Bronchial epithelial cell (primary cell): ENCODE measurements at regions not wholly inside any gene's neighbourhood (a gene's known extent, or its start where the extent isn't known, plus 50 kb on each side); places are given as distances from the start of the nearest gene placed in this dataset.

ENCODE experiments used
- DNase-seq: peaks from one replicate; pipeline ENCODE4 v3.0.0-alpha.2; 2010; ENCODE audit warnings: low read depth
- FAIRE-seq: peaks from 2 replicates; lab custom pipeline; 2011; peaks lifted over from hg19 to GRCh38; lab: Jason Lieb, UNC
- H3K27me3 ChIP-seq: 2 replicates; pipeline ENCODE4 v1.5.1; 2011; ENCODE audit warnings: low read length; ENCODE audit not compliant: control insufficient read depth, insufficient read depth
- H3K36me3 ChIP-seq: 2 replicates; pipeline ENCODE4 v1.5.1; 2011; ENCODE audit warnings: low read length; ENCODE audit not compliant: control insufficient read depth, insufficient read depth
- H3K4me3 ChIP-seq: 2 replicates; pipeline ENCODE4 v1.5.1; 2011; ENCODE audit warnings: mild to moderate bottlenecking, low read depth, low read length, control low read depth
- TF ChIP-seq, protein P1 (sequence below): IDR thresholded peaks from 2 replicates; pipeline ENCODE4 v1.5.1; 2011; ENCODE audit warnings: mild to moderate bottlenecking, moderate library complexity, low read length, control low read depth, inconsistent platforms; ENCODE audit not compliant: insufficient read depth, severe bottlenecking

DNA sequence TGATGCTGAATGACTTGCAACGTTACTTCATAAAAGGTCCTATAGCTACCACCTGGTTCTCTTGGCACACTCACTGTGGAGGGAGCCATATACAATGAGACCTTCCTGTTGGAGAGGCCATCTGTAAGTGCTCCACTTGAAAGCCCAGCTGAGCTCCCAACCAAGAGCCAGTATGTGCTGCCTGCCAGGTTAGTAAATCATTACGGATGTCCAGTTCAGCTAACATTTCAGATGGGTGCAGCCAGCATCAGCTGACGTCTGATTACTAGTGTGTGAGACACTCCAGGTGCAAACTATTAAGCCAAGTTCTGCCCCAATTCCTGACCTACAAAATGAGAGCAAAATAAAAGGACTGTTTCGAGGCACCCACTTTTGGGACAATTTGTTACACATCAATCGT lies 274.4 kb upstream of the ROBO2 start:
- Histone ChIP-seq H3K36me3 (no peaks in the 10 kb centered on the region), H3K4me3 (no peak overlapping the region), H3K27me3 (no peaks in the 10 kb centered on the region)
- TF ChIP-seq, protein P1, sequence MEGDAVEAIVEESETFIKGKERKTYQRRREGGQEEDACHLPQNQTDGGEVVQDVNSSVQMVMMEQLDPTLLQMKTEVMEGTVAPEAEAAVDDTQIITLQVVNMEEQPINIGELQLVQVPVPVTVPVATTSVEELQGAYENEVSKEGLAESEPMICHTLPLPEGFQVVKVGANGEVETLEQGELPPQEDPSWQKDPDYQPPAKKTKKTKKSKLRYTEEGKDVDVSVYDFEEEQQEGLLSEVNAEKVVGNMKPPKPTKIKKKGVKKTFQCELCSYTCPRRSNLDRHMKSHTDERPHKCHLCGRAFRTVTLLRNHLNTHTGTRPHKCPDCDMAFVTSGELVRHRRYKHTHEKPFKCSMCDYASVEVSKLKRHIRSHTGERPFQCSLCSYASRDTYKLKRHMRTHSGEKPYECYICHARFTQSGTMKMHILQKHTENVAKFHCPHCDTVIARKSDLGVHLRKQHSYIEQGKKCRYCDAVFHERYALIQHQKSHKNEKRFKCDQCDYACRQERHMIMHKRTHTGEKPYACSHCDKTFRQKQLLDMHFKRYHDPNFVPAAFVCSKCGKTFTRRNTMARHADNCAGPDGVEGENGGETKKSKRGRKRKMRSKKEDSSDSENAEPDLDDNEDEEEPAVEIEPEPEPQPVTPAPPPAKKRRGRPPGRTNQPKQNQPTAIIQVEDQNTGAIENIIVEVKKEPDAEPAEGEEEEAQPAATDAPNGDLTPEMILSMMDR, result no peak
- DNase-seq, result no peak
- FAIRE-seq, result no peak

DNA sequence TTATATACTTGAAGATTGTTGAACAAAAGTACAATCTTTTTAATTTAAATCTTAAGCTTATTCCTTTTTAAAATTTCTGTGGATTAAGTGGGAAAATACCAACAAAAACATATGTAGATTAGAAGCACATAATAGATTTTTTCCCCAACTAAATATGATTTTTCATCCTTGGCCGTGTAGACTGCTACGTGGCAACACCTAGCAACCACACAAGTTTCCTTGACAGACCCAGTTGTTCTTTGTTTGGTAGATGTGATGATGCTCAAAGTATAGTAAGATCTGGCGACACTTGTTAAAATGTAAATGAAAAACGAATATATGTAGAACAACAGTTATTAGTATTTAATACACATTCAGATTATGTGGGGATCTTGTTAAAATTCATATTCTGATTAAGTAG lies 271.0 kb upstream of the ROBO2 start:
- DNase-seq (no peak), FAIRE-seq (no peak)
- H3K4me3 ChIP-seq, result no peak overlapping the region
- TF ChIP-seq, protein P1, result no peak
- no peaks in the 10 kb centered on the region for H3K36me3 ChIP-seq
- H3K27me3 ChIP-seq, result no peaks in the 10 kb centered on the region

DNA sequence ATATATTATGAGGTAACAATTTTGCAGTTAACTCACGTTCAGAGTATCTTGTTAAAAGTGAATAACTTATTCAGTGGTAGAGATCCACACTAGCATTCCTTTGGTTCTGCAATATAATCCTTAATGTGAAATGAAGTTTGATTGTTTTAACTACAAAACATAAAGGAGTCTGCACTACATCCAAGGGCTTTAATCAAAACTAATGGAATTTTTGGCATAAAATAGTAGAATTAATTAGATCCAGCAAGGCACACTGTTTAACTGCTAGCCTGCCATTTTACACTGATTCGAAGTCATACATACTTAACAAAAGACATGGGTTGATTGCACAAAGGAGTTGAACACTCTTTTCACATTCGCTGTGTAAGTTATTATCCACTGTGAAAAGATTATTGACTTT lies 263.0 kb upstream of the ROBO2 start:
- no peak for DNase-seq
- no peaks in the 10 kb centered on the region for H3K36me3 ChIP-seq
- TF ChIP-seq, protein P1, result no peak
- no peak for FAIRE-seq
- H3K27me3 ChIP-seq, result no peaks in the 10 kb centered on the region
- H3K4me3 ChIP-seq, result no peak overlapping the region

DNA sequence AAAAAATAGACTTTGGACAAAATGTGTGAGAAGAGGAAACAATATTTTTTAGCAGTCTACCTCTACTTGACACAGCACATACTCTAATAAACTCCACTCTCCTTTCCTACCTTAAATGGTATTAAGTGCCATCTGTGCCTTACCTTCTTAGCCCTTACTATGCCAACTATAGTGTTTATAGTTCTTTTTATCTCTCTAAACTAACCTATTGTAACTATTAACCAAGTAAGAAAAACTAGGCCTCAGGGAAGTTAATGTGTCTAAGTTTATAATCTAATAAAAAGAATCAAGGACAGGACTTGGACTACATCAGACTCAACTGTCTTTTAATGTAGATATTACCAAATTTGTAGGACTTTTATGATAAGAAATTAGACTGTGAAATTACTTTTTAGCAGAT lies 251.7 kb upstream of the ROBO2 start:
- H3K4me3 ChIP-seq, result no peak overlapping the region
- no peak for DNase-seq
- TF ChIP-seq, protein P1, result no peak
- no peaks in the 10 kb centered on the region for H3K36me3 ChIP-seq
- H3K27me3 ChIP-seq, result no peaks in the 10 kb centered on the region
- no peak for FAIRE-seq

DNA sequence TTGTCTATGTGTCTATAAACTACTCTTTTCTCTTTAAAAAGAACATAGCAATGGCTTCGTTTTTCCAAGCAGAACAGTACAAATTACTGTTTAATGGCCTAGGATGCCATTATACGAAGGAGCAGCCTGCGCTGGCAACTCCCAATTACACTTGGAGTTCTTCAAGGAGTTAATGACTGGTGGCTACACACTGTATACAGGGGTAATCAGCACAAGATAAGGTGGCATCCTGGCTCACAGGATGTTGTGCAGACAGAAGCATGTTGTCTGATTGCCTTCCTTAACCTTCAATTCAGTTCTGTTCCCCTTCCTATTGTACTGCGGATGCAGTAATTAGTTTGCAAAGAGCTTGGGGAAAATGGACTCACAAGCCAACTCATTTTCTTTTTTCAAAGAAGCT lies 250.7 kb upstream of the ROBO2 start:
- no peaks in the 10 kb centered on the region for H3K27me3 ChIP-seq
- H3K4me3 ChIP-seq, result no peak overlapping the region
- no peak for FAIRE-seq
- no peak for DNase-seq
- TF ChIP-seq, protein P1, result no peak
- H3K36me3 ChIP-seq, result no peaks in the 10 kb centered on the region

DNA sequence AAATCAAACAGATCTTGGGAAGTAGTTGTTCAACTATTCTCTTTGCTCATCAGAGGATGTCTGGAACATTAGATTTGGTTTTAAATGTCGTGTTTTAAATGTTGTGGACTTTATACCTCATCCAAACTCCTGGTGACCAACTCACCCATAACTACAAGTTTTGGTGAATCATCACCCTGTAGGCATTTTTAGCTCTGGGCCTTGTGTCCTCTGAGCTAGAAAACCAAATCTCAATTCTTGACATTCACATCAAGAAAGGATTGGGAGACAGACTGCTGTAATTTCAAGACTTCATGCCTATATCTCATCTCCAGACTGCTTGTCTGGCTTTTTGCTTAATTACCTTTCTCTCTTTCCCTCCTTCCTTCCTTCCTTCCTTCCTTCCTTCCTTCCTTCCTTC lies 228.5 kb upstream of the ROBO2 start:
- FAIRE-seq, result no peak
- no peak overlapping the region for H3K4me3 ChIP-seq
- H3K36me3 ChIP-seq, result no peaks in the 10 kb centered on the region
- no peaks in the 10 kb centered on the region for H3K27me3 ChIP-seq
- no peak for DNase-seq
- TF ChIP-seq, protein P1, result no peak
